SKM-1 treated with dmso at 0.1 percent for 144 hours (cell line): ENCODE measurements at regions not wholly inside any gene's neighbourhood (a gene's known extent, or its start where the extent isn't known, plus 50 kb on each side); places are given as distances from the start of the nearest gene placed in this dataset.

ENCODE experiments used
- DNase-seq: peaks from one replicate; lab custom pipeline; 2025; ENCODE audit not compliant: unreplicated experiment; lab: John Stamatoyannopoulos, UW

GRCh38 chr18:78899241-78899640 lies 80.4 kb upstream of the SALL3 start:
- no peak for DNase-seq

DNA sequence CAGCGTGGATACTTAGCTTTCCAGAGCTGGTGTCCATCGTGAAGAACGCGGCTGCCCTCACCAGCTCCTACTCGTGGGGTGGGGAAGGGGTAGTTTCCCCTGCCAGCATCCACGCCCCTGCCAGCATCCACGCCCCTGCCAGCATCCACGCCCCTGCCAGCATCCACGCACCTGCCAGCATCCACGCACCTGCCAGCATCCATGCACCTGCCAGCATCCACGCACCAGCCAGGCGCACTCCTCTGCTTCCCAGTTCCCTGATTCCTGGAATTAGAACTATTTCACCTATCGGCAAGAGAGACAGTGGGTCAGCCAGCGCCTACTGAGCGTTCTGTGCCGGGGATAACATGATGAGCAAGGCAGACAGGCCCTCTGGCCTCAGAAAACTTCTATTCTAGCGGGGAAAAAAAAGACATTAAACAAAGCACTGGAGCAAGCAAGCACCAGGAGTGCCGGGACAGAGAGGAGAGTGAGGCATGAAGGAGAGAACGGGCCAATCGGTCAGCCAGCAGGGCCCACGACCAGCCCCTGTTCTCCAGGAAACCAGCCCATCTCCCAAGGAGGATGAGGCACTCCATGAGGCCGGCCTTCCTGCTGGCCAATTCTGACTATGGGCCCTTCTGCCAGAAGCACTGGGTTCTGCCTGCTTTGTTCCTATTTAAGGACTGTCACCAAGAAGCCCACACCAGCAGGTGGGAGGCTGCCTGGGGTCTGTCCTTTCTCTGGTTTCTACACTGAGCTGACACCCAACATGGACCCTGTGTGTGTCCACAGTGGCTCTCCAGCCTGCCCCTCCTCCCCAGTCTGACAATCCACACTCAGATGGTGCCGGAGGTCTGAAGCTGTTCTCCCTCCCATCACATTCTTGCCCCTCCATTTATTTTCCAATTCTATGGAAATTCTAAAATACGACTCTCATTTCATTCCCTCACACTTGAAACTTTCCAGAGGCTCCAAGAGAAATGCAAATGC lies 78.4 kb upstream of the SALL3 start:
- no peak for DNase-seq

DNA sequence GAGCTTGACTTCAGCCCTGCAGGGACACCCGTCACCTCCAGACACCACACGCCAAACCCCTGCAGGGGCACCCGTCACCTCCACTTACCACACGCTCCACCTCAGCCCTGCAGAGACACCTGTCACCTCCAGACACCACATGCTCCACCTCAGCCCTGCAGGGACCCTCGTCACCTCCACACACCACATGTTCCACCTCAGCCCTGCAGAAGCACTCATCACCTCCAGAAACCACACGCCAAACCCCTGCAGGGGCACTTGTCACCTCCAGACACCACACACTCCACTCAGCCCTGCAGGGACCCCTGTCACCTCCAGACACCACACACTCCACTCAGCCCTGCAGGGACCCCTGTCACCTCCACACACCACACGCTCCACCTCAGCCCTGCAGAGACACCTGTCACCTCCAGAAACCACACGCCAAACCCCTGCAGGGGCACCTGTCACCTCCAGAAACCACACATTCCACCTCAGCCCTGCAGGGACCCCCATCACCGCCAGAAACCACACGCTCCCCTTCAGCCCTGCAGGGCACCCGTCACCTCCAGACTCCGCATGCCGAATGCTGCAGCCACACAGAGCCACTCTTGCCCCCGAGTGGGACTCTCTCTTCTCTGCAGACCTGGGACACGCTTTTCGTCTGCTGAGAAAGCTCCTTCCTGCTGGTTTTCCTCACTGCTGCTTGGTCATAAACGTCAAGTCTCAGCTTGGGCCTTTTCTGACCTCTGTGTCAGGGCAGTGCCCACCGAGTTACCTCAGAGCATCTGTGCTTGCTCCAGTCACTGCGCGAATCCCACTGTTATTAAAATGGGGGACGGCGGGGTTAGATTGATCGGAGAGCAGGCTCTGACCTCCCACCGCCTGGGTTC lies 77.5 kb upstream of the SALL3 start:
- no peak for DNase-seq

GRCh38 chr18:78902795-78903435 lies 76.7 kb upstream of the SALL3 start:
- no peak for DNase-seq

- DNase-seq, result no peak
These were observed 76.0 kb upstream of the SALL3 start for GRCh38 chr18:78903436-78904178.

- no peak for DNase-seq
These were observed 75.5 kb upstream of the SALL3 start for GRCh38 chr18:78904179-78904531.

GRCh38 chr18:78905334-78905733 lies 74.3 kb upstream of the SALL3 start:
- no peak for DNase-seq

GRCh38 chr18:78906066-78906465 lies 73.6 kb upstream of the SALL3 start:
- DNase-seq, result no peak

GRCh38 chr18:78908462-78909260 lies 71.0 kb upstream of the SALL3 start:
- DNase-seq, result no peak

DNA sequence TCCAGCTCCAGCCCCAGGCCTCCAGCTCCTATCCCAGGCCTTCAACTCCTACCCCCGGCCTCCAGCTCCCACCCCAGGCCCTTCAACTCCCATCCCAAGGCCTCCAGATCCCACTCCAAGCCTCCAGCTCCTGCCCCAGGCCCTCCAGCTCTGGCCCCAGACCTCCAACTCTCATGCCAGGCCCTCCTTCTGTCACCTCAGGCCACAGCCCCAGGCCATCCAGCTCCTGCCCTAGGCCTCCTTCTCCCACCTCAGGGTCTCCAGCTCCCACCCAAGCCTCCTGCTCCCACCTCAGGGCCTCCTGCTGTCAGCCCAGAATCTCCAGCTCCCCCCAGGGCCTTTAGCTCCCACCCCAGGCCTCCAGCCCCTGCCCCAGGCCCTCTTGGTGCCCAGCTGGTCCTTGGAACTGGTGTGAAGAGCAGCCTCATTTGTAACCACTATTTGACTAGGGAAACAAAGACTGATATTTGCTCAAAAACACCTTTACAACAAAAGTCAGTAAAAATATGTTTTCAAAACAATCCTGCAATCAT lies 67.8 kb upstream of the SALL3 start:
- no peak for DNase-seq

- DNase-seq, result no peak
These were observed 67.3 kb upstream of the SALL3 start for GRCh38 chr18:78912336-78912735.

DNA sequence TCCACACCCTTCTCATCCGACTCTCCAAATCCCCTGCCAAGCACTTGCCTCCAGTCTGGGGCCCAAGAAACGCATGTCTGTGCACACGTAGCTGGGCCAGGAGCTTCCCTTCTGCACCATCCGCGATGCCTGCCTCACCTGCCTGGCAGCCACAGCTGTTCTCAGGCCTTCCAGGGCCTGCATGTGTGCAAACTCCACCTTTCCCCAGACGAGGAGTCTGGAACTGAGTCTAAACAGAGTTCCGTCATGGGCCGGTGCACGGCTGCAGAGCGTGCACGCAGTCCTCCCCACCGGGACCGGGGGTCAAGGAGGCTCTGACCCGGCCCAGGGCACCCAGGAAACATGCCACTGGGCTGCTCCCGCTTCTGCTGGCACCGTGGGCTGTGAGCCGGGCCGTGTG lies 66.8 kb upstream of the SALL3 start:
- DNase-seq, result no peak

GRCh38 chr18:78913395-78913794 lies 66.2 kb upstream of the SALL3 start:
- DNase-seq, result no peak

DNA sequence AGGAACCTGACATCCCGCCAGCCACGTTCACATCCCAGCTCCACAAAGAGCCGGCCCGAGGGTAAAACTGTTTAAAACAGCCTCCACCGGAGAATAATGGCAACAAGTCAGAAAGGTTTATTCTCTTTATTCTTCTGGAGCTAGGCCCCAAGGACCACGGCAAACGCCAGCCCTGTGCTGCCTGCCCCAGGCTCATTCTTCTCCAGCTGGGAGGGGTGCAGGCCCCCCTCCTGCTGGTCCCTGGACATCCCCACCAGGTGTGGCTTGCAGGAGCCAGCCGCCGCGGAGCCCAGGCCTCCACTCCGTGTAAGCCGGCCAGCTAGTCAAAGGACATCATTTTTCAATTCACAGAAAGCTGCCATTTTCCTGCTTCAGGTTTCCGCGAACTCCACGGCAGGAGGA lies 65.8 kb upstream of the SALL3 start:
- no peak for DNase-seq

- no peak for DNase-seq
These were observed 65.2 kb upstream of the SALL3 start for GRCh38 chr18:78914249-78914935.

- no peak for DNase-seq
These were observed 64.1 kb upstream of the SALL3 start for GRCh38 chr18:78915446-78916008.

- no peak for DNase-seq
These were observed 60.9 kb upstream of the SALL3 start for GRCh38 chr18:78918707-78919106.

GRCh38 chr18:78919956-78920355 lies 59.7 kb upstream of the SALL3 start:
- DNase-seq, result no peak
